HL-60 (cell line): ENCODE measurements at regions not wholly inside any gene's neighbourhood (a gene's known extent, or its start where the extent isn't known, plus 50 kb on each side); places are given as distances from the start of the nearest gene placed in this dataset.

Source experiments
- DNase-seq, 2 experiments: peaks; one replicate each; pipeline ENCODE4 v3.0.0-alpha.2; 2010 to 2020; ENCODE audit warnings: low read depth in 1 of 2, low spot score in 1 of 2
- H3K27ac ChIP-seq: fragments of 250-450 bp; sonication (Bioruptor Pico); replicated peaks from 2 replicates; pipeline ENCODE4 v1.5.1; 2020; ENCODE audit warnings: mild to moderate bottlenecking, moderate library complexity
- H3K27me3 ChIP-seq: fragments of 250-450 bp; sonication (Bioruptor Pico); 2 replicates; pipeline ENCODE4 v1.5.1; 2021; ENCODE audit warnings: mild to moderate bottlenecking, moderate library complexity; ENCODE audit not compliant: insufficient read depth, poor library complexity, severe bottlenecking
- H3K4me3 ChIP-seq: replicated peaks from 2 replicates; pipeline ENCODE4 v1.5.1; 2011; ENCODE audit warnings: mild to moderate bottlenecking, control low read depth, low read length; ENCODE audit not compliant: insufficient read depth
- GABPA ChIP-seq: IDR thresholded peaks from 2 replicates; pipeline ENCODE4 v1.6.1; 2012; ENCODE audit warnings: low read depth
- POLR2AphosphoS5 ChIP-seq: IDR thresholded peaks from 2 replicates; pipeline ENCODE4 v1.6.1; 2012; ENCODE audit warnings: low read depth
- SPI1 ChIP-seq: IDR thresholded peaks from 2 replicates; pipeline ENCODE4 v1.6.1; 2012; ENCODE audit warnings: low read depth, mild to moderate bottlenecking, borderline replicate concordance
- TF ChIP-seq, protein P1 (sequence below): IDR thresholded peaks from one replicate; pipeline ENCODE4 v1.5.1; 2011; ENCODE audit warnings: low read length, control low read depth, inconsistent platforms; ENCODE audit not compliant: insufficient read depth
- TF ChIP-seq, protein P2 (sequence below): IDR thresholded peaks from 2 replicates; pipeline ENCODE4 v1.6.1; 2012; ENCODE audit warnings: low read depth; ENCODE audit not compliant: insufficient replicate concordance

DNA sequence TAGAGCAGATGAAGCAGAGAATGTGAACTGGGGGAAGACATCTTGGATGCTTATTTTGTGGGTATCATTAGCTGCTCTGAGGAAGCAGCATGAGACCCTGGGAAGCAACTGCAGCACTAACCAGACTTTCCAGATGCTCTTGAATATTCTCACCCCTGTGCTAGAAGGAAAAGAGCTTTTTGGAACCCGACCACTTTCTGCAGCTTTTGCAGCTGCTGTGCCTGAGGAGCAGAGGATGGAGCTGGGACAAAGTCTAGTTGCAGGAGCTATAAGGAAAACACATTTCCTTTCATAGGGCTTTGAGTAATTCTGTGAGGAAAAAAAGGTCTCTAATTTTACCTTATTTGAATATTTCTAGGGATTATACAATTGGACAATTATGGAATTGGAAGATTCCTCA lies 369.7 kb downstream of the CD109 start:
- Histone ChIP-seq H3K4me3 (no peak overlapping the region), H3K27me3 (no peaks in the 10 kb centered on the region), H3K27ac (no peak overlapping the region)
- no peak for DNase-seq
- TF ChIP-seq SPI1 (no peak), GABPA (no peak), POLR2AphosphoS5 (no peak)
- TF ChIP-seq, protein P1, sequence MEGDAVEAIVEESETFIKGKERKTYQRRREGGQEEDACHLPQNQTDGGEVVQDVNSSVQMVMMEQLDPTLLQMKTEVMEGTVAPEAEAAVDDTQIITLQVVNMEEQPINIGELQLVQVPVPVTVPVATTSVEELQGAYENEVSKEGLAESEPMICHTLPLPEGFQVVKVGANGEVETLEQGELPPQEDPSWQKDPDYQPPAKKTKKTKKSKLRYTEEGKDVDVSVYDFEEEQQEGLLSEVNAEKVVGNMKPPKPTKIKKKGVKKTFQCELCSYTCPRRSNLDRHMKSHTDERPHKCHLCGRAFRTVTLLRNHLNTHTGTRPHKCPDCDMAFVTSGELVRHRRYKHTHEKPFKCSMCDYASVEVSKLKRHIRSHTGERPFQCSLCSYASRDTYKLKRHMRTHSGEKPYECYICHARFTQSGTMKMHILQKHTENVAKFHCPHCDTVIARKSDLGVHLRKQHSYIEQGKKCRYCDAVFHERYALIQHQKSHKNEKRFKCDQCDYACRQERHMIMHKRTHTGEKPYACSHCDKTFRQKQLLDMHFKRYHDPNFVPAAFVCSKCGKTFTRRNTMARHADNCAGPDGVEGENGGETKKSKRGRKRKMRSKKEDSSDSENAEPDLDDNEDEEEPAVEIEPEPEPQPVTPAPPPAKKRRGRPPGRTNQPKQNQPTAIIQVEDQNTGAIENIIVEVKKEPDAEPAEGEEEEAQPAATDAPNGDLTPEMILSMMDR, result no peak
- TF ChIP-seq, protein P2, sequence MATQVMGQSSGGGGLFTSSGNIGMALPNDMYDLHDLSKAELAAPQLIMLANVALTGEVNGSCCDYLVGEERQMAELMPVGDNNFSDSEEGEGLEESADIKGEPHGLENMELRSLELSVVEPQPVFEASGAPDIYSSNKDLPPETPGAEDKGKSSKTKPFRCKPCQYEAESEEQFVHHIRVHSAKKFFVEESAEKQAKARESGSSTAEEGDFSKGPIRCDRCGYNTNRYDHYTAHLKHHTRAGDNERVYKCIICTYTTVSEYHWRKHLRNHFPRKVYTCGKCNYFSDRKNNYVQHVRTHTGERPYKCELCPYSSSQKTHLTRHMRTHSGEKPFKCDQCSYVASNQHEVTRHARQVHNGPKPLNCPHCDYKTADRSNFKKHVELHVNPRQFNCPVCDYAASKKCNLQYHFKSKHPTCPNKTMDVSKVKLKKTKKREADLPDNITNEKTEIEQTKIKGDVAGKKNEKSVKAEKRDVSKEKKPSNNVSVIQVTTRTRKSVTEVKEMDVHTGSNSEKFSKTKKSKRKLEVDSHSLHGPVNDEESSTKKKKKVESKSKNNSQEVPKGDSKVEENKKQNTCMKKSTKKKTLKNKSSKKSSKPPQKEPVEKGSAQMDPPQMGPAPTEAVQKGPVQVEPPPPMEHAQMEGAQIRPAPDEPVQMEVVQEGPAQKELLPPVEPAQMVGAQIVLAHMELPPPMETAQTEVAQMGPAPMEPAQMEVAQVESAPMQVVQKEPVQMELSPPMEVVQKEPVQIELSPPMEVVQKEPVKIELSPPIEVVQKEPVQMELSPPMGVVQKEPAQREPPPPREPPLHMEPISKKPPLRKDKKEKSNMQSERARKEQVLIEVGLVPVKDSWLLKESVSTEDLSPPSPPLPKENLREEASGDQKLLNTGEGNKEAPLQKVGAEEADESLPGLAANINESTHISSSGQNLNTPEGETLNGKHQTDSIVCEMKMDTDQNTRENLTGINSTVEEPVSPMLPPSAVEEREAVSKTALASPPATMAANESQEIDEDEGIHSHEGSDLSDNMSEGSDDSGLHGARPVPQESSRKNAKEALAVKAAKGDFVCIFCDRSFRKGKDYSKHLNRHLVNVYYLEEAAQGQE, result no peak

DNA sequence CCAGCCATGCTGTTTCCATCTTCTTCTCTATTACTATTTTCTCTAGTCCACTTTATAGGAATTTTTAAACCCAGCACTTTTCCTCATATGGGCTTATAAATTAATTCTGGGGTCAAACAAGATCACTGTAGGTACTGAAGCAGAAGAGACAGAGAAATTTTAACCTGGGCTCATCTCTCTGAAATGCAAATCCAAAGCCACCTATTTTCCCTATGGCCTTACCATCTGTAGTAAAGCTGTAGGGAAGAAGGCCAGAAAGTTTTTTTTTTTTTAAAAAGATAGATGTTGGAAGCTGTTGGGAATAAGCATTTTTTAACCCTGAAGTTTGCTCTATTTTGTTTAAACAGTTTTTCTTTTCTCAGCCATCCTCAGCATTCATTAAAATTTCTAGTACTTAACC lies 367.4 kb downstream of the CD109 start:
- Histone ChIP-seq H3K27ac (no peak overlapping the region), H3K4me3 (no peak overlapping the region), H3K27me3 (no peaks in the 10 kb centered on the region)
- DNase-seq, result no peak
- TF ChIP-seq, protein P2, result no peak
- no peak for TF ChIP-seq POLR2AphosphoS5
- TF ChIP-seq, protein P1, result no peak

DNA sequence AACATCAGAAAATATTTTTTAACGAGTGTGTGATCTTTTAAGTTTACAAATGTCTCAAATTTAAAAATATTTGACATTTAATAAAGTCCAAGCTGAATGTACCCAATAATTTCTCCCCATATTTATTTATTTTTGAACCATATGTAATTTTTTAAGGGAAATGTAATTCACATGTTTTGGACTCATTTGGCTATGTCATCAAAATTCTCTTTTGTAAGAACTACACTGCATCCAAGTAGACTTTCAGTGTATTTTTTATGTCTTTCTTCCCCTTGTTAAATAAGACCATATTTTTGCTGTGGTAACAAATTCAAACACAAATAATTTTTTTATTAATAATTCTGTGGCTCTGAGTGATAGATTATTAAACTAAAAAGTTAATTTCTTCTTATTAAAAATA lies 365.2 kb downstream of the CD109 start:
- DNase-seq, result no peak
- H3K4me3 ChIP-seq, result no peak overlapping the region
- no peaks in the 10 kb centered on the region for H3K27me3 ChIP-seq
- no peak for TF ChIP-seq POLR2AphosphoS5
- TF ChIP-seq, protein P2, result no peak
- no peak for TF ChIP-seq SPI1
- no peak overlapping the region for H3K27ac ChIP-seq

DNA sequence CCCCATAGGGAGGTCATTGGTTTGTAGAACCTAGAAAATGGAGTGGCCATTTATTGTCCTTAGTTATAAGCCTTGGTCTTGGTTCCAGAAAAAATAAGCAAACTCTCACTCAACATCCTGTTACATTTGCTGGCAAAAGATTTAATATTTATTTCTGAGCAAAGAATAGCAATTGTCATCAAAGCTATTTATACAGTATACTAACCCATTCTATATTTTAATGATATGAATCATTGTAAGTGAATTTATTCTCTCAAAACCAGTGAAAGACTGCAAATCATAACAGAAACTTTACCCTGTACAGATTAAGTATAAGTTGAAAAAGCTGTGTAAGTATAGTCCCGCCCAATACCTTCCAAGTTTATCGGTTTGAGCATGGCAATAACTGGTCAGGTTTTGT lies 364.4 kb downstream of the CD109 start:
- H3K27me3 ChIP-seq, result no peaks in the 10 kb centered on the region
- DNase-seq, result no peak

More for the DNA sequence above, 364.4 kb downstream of the CD109 start:
- no peak overlapping the region for H3K27ac ChIP-seq
- no peak overlapping the region for H3K4me3 ChIP-seq
- no peak for TF ChIP-seq GABPA
- TF ChIP-seq, protein P2, result no peak
- TF ChIP-seq, protein P1, result no peak
- TF ChIP-seq SPI1, result no peak
- no peak for TF ChIP-seq POLR2AphosphoS5
